HCT116 (cell line): ENCODE measurements at regions not wholly inside any gene's neighbourhood (a gene's known extent, or its start where the extent isn't known, plus 50 kb on each side); places are given as distances from the start of the nearest gene placed in this dataset.

ENCODE experiments used
- ATAC-seq: fragments of 200-7000 bp; cut with Tn5 transposase; 2 replicates; pipeline ENCODE4 v1.9.1; 2020; ENCODE audit warnings: mild to moderate bottlenecking, moderate library complexity
- BruUV-seq: library from RNA; stranded (reverse); fragments of 400-500 nt; replicated peaks from 2 replicates; lab custom pipeline; 2021; lab: Mats Ljungman, UMichigan
- CTCF ChIA-PET: fragments of 300-600 bp; sonication (Branson Sonifier 250); formaldehyde crosslinking; loops from one replicate; lab custom pipeline; 2021; ENCODE audit warnings: antibody characterized with exemption; lab: Charles Lee
- POLR2A ChIA-PET: fragments of 300-600, 350-600 bp; sonication (Branson Sonifier 250); formaldehyde crosslinking; loops from one replicate; lab custom pipeline; 2021; ENCODE audit warnings: antibody characterized with exemption; lab: Charles Lee
- RAD21 ChIA-PET, 2 experiments: fragments of 300-600 bp; sonication (Branson Sonifier 250); formaldehyde crosslinking; loops; one replicate each; lab custom pipeline; 2023; ENCODE audit warnings: low total read pairs in 2 of 2; ENCODE audit not compliant: uncharacterized antibody in 2 of 2, unreplicated experiment in 2 of 2, low non-redundant PET in 1 of 2; lab: Charles Lee
- DNase-seq: peaks from one replicate; pipeline ENCODE4 v3.0.0-alpha.2; 2010; ENCODE audit warnings: low read depth, low spot score
- H2AFZ ChIP-seq: fragments of 200-600 bp; shearing (Covaris generic), sonication (generic); 2 replicates; pipeline ENCODE4 v1.6.1; 2017; ENCODE audit warnings: low read depth, mixed run types, mixed read lengths, antibody characterized with exemption, low read length; ENCODE audit not compliant: poor library complexity, severe bottlenecking
- H3K27ac ChIP-seq: 2 replicates; pipeline ENCODE4 v1.5.1; 2012; ENCODE audit warnings: low read depth, low read length
- H3K27me3 ChIP-seq: fragments of 200-600 bp; sonication (generic); 2 replicates; pipeline ENCODE4 v1.6.1; 2016; ENCODE audit warnings: mixed run types, low read length, mixed read lengths; ENCODE audit not compliant: insufficient read depth
- H3K36me3 ChIP-seq, 2 experiments: fragments of 200-500 bp in 1 of 2; fragments of 200-600 bp in 1 of 2; sonication (Bioruptor generic) in 1 of 2; sonication (generic) in 1 of 2; 2 replicates each; pipeline versions ENCODE4 v1.5.1 to v1.6.1; 2014 to 2016; ENCODE audit warnings: low read length in 2 of 2, inconsistent platforms in 1 of 2, mixed read lengths in 1 of 2, mixed run types in 1 of 2; ENCODE audit not compliant: insufficient read depth in 2 of 2, control insufficient read depth in 1 of 2
- H3K4me1 ChIP-seq, 2 experiments: fragments of 200-600 bp in 1 of 2; sonication (generic) in 1 of 2; 2 replicates each; pipeline versions ENCODE4 v1.5.1 to v1.6.1; 2012 to 2017; ENCODE audit warnings: low read length in 2 of 2, inconsistent platforms in 1 of 2, mild to moderate bottlenecking in 1 of 2, mixed read lengths in 1 of 2, mixed run types in 1 of 2, moderate library complexity in 1 of 2; ENCODE audit not compliant: insufficient read depth in 2 of 2, control insufficient read depth in 1 of 2
- H3K4me2 ChIP-seq: fragments of 200-600 bp; sonication (generic); 2 replicates; pipeline ENCODE4 v1.6.1; 2017; ENCODE audit warnings: mixed run types, low read length, mixed read lengths
- H3K4me3 ChIP-seq, 2 experiments: fragments of 200-600 bp in 1 of 2; sonication (generic) in 1 of 2; replicated peaks in 1 of 2; 2 replicates each; pipeline ENCODE4 v1.5.1; 2011 to 2016; ENCODE audit warnings: low read length in 2 of 2, control low read depth in 1 of 2, low read depth in 1 of 2, mild to moderate bottlenecking in 1 of 2, mixed read lengths in 1 of 2, mixed run types in 1 of 2
- H3K79me2 ChIP-seq: fragments of 200-600 bp; sonication (generic); 2 replicates; pipeline ENCODE4 v1.6.1; 2017; ENCODE audit warnings: mild to moderate bottlenecking, mixed run types, low read length, moderate library complexity, mixed read lengths; ENCODE audit not compliant: insufficient read depth
- H3K9ac ChIP-seq: fragments of 200-600 bp; sonication (generic); 2 replicates; pipeline ENCODE4 v1.6.1; 2016; ENCODE audit warnings: low read length, mixed read lengths
- H3K9me2 ChIP-seq: fragments of 200-600 bp; sonication (generic), shearing (Covaris generic); 2 replicates; pipeline ENCODE4 v1.6.1; 2017; ENCODE audit warnings: mixed run types, mild to moderate bottlenecking, moderate library complexity; ENCODE audit not compliant: insufficient read depth
- H3K9me3 ChIP-seq, 2 experiments: fragments of 200-500 bp in 1 of 2; fragments of 200-600 bp in 1 of 2; sonication (Bioruptor generic) in 1 of 2; sonication (generic) in 1 of 2; 2 replicates each; pipeline ENCODE4 v1.6.1; 2014 to 2017; ENCODE audit warnings: low read length in 2 of 2, mixed read lengths in 2 of 2, inconsistent platforms in 1 of 2, low read depth in 1 of 2, mild to moderate bottlenecking in 1 of 2, mixed run types in 1 of 2, moderate library complexity in 1 of 2; ENCODE audit not compliant: control insufficient read depth in 1 of 2, insufficient read depth in 1 of 2
- H4K20me1 ChIP-seq: fragments of 200-600 bp; sonication (generic), shearing (Covaris generic); 2 replicates; pipeline ENCODE4 v1.6.1; 2017; ENCODE audit warnings: mixed run types, mild to moderate bottlenecking, moderate library complexity; ENCODE audit not compliant: insufficient read depth
- CBX3 ChIP-seq: IDR thresholded peaks from 2 replicates; pipeline ENCODE4 v1.6.1; 2012; ENCODE audit warnings: low read depth
- CEBPB ChIP-seq: IDR thresholded peaks from 2 replicates; pipeline ENCODE4 v1.6.1; 2012; ENCODE audit warnings: low read depth
- EZH2 ChIP-seq: fragments of 200-600 bp; sonication (generic); IDR thresholded peaks from 2 replicates; pipeline ENCODE4 v1.6.1; 2017; ENCODE audit warnings: antibody characterized with exemption, mixed run types
- EZH2phosphoT487 ChIP-seq: fragments of 200-600 bp; IDR thresholded peaks from 2 replicates; pipeline ENCODE4 v1.6.1; 2018; ENCODE audit warnings: antibody characterized with exemption, borderline replicate concordance
- FOSL1 ChIP-seq: IDR thresholded peaks from 2 replicates; pipeline ENCODE4 v1.6.1; 2012; ENCODE audit warnings: low read depth
- JUND ChIP-seq: IDR thresholded peaks from 2 replicates; pipeline ENCODE4 v1.6.1; 2012
- RAD21 ChIP-seq: IDR thresholded peaks from 2 replicates; pipeline ENCODE4 v1.6.1; 2012; ENCODE audit warnings: low read depth, mild to moderate bottlenecking
- SIN3A ChIP-seq: IDR thresholded peaks from 2 replicates; pipeline ENCODE4 v1.6.1; 2012; ENCODE audit warnings: low read depth
- SRF ChIP-seq: IDR thresholded peaks from 2 replicates; pipeline ENCODE4 v1.6.1; 2012; ENCODE audit warnings: low read depth
- YY1 ChIP-seq: IDR thresholded peaks from 2 replicates; pipeline ENCODE4 v1.6.1; 2011; ENCODE audit warnings: low read length, low read depth, moderate library complexity, mild to moderate bottlenecking; ENCODE audit not compliant: insufficient replicate concordance; ENCODE audit errors: extremely low read depth
- intact Hi-C: fragments of 100-400 bp; cut with micrococcal nuclease; formaldehyde crosslinking; loops from 2 replicates; pipeline ENCODE4 v1.10.0; 2022
- TF ChIP-seq, protein P1 (sequence below): IDR thresholded peaks from 2 replicates; pipeline ENCODE4 v1.6.1; 2012
- TF ChIP-seq, protein P2 (sequence below): IDR thresholded peaks from 2 replicates; pipeline ENCODE4 v1.6.1; 2012
- TF ChIP-seq, protein P3 (sequence below): IDR thresholded peaks from 2 replicates; pipeline ENCODE4 v1.6.1; 2011; ENCODE audit warnings: mild to moderate bottlenecking, low read length, moderate library complexity; ENCODE audit not compliant: insufficient replicate concordance; ENCODE audit errors: extremely low read depth

DNA sequence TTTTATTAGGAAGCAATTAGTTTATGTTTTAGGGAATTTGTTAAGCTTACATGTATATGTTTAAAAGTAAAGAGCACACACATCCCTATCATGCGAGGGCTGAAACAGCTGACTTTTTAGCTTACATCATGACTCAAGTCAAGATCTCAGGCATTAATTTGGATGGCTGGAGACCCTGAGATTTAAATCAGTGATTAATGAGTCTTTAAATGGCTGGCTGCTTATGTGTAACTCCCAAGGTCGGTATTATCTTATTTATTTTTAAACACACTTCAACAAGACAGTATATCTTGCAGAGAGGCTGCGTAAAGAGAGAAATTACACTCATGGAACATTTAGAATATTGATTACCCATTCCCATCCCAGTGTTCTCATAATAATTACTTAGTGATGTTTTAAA is 169.4 kb downstream of the KBTBD8 start:
- TF ChIP-seq FOSL1, result no peak
- TF ChIP-seq JUND, result no peak
- TF ChIP-seq, protein P1, sequence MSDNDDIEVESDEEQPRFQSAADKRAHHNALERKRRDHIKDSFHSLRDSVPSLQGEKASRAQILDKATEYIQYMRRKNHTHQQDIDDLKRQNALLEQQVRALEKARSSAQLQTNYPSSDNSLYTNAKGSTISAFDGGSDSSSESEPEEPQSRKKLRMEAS, result no peak
- no peak for TF ChIP-seq EZH2
- TF ChIP-seq CEBPB, result no peak
- TF ChIP-seq, protein P2, sequence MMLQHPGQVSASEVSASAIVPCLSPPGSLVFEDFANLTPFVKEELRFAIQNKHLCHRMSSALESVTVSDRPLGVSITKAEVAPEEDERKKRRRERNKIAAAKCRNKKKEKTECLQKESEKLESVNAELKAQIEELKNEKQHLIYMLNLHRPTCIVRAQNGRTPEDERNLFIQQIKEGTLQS, result no peak
- no peak for TF ChIP-seq SRF
- no peak for TF ChIP-seq SIN3A
- no peak for TF ChIP-seq RAD21
- TF ChIP-seq YY1, result no peak
- TF ChIP-seq EZH2phosphoT487, result no peak
- no peak for TF ChIP-seq CBX3
- TF ChIP-seq, protein P3, sequence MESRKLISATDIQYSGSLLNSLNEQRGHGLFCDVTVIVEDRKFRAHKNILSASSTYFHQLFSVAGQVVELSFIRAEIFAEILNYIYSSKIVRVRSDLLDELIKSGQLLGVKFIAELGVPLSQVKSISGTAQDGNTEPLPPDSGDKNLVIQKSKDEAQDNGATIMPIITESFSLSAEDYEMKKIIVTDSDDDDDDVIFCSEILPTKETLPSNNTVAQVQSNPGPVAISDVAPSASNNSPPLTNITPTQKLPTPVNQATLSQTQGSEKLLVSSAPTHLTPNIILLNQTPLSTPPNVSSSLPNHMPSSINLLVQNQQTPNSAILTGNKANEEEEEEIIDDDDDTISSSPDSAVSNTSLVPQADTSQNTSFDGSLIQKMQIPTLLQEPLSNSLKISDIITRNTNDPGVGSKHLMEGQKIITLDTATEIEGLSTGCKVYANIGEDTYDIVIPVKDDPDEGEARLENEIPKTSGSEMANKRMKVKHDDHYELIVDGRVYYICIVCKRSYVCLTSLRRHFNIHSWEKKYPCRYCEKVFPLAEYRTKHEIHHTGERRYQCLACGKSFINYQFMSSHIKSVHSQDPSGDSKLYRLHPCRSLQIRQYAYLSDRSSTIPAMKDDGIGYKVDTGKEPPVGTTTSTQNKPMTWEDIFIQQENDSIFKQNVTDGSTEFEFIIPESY, result no peak
- Histone ChIP-seq H3K79me2 (no peaks in the 10 kb centered on the region), H2AFZ (no peak overlapping the region), H3K9ac (no peak overlapping the region), H3K27ac (no peak overlapping the region), H3K9me3 (no peaks in the 10 kb centered on the region), H3K4me3 (no peak overlapping the region), H3K4me2 (no peak overlapping the region), H3K36me3 (no peaks in the 10 kb centered on the region), H3K27me3 (peaks cover 42% of the 10 kb centered on the region), H3K9me2 (no peaks in the 10 kb centered on the region), H3K4me1 (no peaks in the 10 kb centered on the region), H4K20me1 (no peaks in the 10 kb centered on the region; the same call in 1 of the 2 replicates)
- CTCF ChIA-PET, result no interaction called here
- ATAC-seq (no peak), DNase-seq (no peak)
- POLR2A ChIA-PET, result no interaction called here
- RAD21 ChIA-PET, result no interaction called here
- intact Hi-C loops, result no loop called here
- BruUV-seq, result no TSS peak
